ENCODE measurements at regions not wholly inside any gene's neighbourhood (a gene's known extent, or its start where the extent isn't known, plus 50 kb on each side); places are given as distances from the start of the nearest gene placed in this dataset.

- no peak for TF ChIP-seq CTCF (IDR thresholded peaks at IDR 0.05; ENCODE audit: control insufficient read depth, extremely low read depth, insufficient read depth)
- H3K4me3 ChIP-seq (ENCODE audit: low read depth, low read length): no peak overlapping the region
- no peak for DNase-seq (ENCODE audit: low read depth)
Observed at GRCh38 chr2:121051311-121051710, 233.7 kb downstream of the TFCP2L1 start.

- no peak overlapping the region for H3K4me3 ChIP-seq (ENCODE audit: low read depth, low read length)
- TF ChIP-seq CTCF (IDR thresholded peaks at IDR 0.05; ENCODE audit: control insufficient read depth, extremely low read depth, insufficient read depth): no peak
- no peak for DNase-seq (ENCODE audit: low read depth)
Observed at GRCh38 chr2:121052023-121052422, 233.0 kb downstream of the TFCP2L1 start.

DNA sequence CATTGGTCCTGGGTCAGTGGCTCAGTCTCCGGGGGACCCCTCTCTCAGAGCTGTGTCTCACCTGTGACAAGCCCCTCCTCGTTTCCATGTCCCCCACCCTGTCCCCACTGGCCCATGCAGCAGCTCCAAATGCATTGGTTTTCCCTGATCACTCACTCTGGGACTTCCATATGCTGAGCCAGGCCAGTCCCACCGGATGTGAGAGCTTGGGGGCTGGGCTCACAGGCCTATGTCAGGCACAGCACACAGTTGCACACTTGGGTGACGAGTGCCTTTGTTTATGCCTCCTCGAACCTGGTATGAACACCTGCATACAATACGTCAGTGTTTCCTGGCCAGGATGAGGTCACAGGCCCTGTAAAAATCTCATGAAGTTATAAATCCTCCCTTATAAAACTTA, 232.5 kb downstream of the TFCP2L1 start:
- DNase-seq (ENCODE audit: low read depth): no peak
- no peak for TF ChIP-seq CTCF (IDR thresholded peaks at IDR 0.05; ENCODE audit: control insufficient read depth, extremely low read depth, insufficient read depth)
- H3K4me3 ChIP-seq (ENCODE audit: low read depth, low read length): no peak overlapping the region

GRCh38 chr2:121055088-121055487, 229.9 kb downstream of the TFCP2L1 start:
- H3K4me3 ChIP-seq (ENCODE audit: low read depth, low read length): no peak overlapping the region
- no peak for DNase-seq (ENCODE audit: low read depth)
- no peak for TF ChIP-seq CTCF (IDR thresholded peaks at IDR 0.05; ENCODE audit: control insufficient read depth, extremely low read depth, insufficient read depth)

DNA sequence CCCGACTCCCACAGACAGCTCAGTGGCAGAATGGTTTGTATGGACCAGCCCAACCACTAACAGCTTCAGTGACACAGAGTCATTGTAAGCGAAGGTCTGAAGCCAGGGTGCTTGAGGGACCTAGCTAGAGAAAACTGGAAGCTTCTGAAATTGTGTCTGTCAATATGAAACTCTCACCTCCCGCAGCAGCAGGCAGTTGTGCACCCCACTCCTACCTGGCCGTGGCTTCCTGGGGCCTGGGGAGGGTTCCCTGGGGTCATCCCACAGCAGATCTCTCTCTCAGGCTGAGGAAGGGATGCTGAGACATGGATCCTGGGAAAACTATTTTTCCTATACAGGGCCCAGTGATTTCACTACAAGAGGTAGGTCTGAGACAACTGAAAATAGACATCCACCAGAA, 229.5 kb downstream of the TFCP2L1 start:
- TF ChIP-seq CTCF (IDR thresholded peaks at IDR 0.05; ENCODE audit: control insufficient read depth, extremely low read depth, insufficient read depth): no peak
- no peak overlapping the region for H3K4me3 ChIP-seq (ENCODE audit: low read depth, low read length)
- no peak for DNase-seq (ENCODE audit: low read depth)

- no peak overlapping the region for H3K4me3 ChIP-seq (ENCODE audit: low read depth, low read length)
- TF ChIP-seq CTCF (IDR thresholded peaks at IDR 0.05; ENCODE audit: control insufficient read depth, extremely low read depth, insufficient read depth): no peak
- DNase-seq (ENCODE audit: low read depth): no peak
Observed at GRCh38 chr2:121058852-121059558, 226.0 kb downstream of the TFCP2L1 start.

Data from LNCaP clone FGC (cell line).